SK-N-MC (cell line): ENCODE measurements at regions not wholly inside any gene's neighbourhood (a gene's known extent, or its start where the extent isn't known, plus 50 kb on each side); places are given as distances from the start of the nearest gene placed in this dataset.

Experiments used
- EZH2 ChIP-seq: fragments of 200-600 bp; sonication (generic); IDR thresholded peaks from one replicate; pipeline ENCODE4 v1.6.1; 2017; ENCODE audit warnings: antibody characterized with exemption
- FOXP2 ChIP-seq: optimal IDR thresholded peaks from 2 replicates; pipeline ENCODE3; 2011; ENCODE audit warnings: mild to moderate bottlenecking, moderate library complexity; ENCODE audit not compliant: insufficient read depth; ENCODE audit errors: extremely low read length, control extremely low read depth
- POLR2AphosphoS5 ChIP-seq: IDR thresholded peaks from 2 replicates; pipeline ENCODE4 v1.6.1; 2012; ENCODE audit warnings: mild to moderate bottlenecking, low read depth, low read length, borderline replicate concordance

DNA sequence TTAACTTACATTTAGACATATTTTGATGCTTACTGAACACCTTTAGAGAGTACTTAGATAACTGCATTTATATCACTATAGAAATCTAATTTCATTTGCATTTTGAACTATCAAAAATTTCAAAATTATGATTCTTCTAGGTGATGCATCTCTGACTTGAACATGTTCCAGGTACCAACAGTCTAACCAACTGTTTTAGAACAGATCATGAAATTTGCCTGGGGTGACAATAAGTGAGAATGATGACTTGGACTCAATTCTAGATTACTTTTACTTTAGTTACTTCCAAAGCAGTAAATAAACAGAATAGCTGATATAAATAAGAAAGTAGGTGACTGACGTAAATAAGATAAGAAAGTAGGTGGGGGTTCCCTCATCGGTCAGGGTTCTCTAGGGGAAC, 307.8 kb downstream of the BCHE start:
- TF ChIP-seq EZH2 (no peak), POLR2AphosphoS5 (no peak), FOXP2 (no peak)
